HG03558 (cell line): ENCODE measurements at regions not wholly inside any gene's neighbourhood (a gene's known extent, or its start where the extent isn't known, plus 50 kb on each side); places are given as distances from the start of the nearest gene placed in this dataset.

Source experiments
- ATAC-seq: cut with Tn5 transposase; IDR thresholded peaks from one replicate; pipeline ENCODE4 v1.9.1; 2021; ENCODE audit warnings: moderate number of reproducible peaks; ENCODE audit not compliant: unreplicated experiment; ENCODE audit errors: extremely low read depth

- no peak for ATAC-seq
Observed at GRCh38 chr21:28442624-28443023, 550.1 kb downstream of the LTN1 start.

- no peak for ATAC-seq
Observed at GRCh38 chr21:28442085-28442484, 550.6 kb downstream of the LTN1 start.

- ATAC-seq, result no peak
Observed at GRCh38 chr21:28439788-28440187, 552.9 kb downstream of the LTN1 start.

GRCh38 chr21:28439251-28439650, 553.4 kb downstream of the LTN1 start:
- no peak for ATAC-seq

GRCh38 chr21:28437061-28437460, 555.6 kb downstream of the LTN1 start:
- no peak for ATAC-seq

GRCh38 chr21:28436286-28436932, 556.3 kb downstream of the LTN1 start:
- ATAC-seq, result no peak

GRCh38 chr21:28431527-28432200, 561.0 kb downstream of the LTN1 start:
- ATAC-seq, result no peak

GRCh38 chr21:28431022-28431421, 561.7 kb downstream of the LTN1 start:
- ATAC-seq, result no peak

GRCh38 chr21:28429161-28429560, 563.5 kb downstream of the LTN1 start:
- ATAC-seq, result no peak

- ATAC-seq, result no peak
Observed at GRCh38 chr21:28427394-28428022, 565.2 kb downstream of the LTN1 start.

GRCh38 chr21:28426545-28426944, 566.1 kb downstream of the LTN1 start:
- ATAC-seq, result no peak

- no peak for ATAC-seq
Observed at GRCh38 chr21:28423521-28424190, 569.0 kb downstream of the LTN1 start.

GRCh38 chr21:28421716-28422524, 570.8 kb downstream of the LTN1 start:
- ATAC-seq, result no peak

GRCh38 chr21:28419811-28420210, 572.9 kb downstream of the LTN1 start:
- no peak for ATAC-seq

- ATAC-seq, result no peak
Observed at GRCh38 chr21:28418726-28419514, 573.8 kb downstream of the LTN1 start.

- ATAC-seq, result no peak
Observed at GRCh38 chr21:28410256-28410655, 582.4 kb downstream of the LTN1 start.

- ATAC-seq, result no peak
Observed at GRCh38 chr21:28402616-28402989, 590.1 kb downstream of the LTN1 start.

GRCh38 chr21:28397040-28397439, 595.6 kb downstream of the LTN1 start:
- ATAC-seq, result no peak

GRCh38 chr21:28396421-28396820, 596.3 kb downstream of the LTN1 start:
- ATAC-seq, result no peak

- ATAC-seq, result no peak
Observed at GRCh38 chr21:28393279-28393678, 599.4 kb downstream of the LTN1 start.
